GM19455 (cell line): ENCODE measurements at regions not wholly inside any gene's neighbourhood (a gene's known extent, or its start where the extent isn't known, plus 50 kb on each side); places are given as distances from the start of the nearest gene placed in this dataset.
"Not testable (repeated sequence)": the region's sequence is repeated elsewhere in the genome, so short reads cannot be mapped to it uniquely, and the experiment has no call there.

Experiments
- ATAC-seq: cut with Tn5 transposase; IDR thresholded peaks from one replicate; pipeline ENCODE4 v1.9.1; 2021; ENCODE audit not compliant: unreplicated experiment

DNA sequence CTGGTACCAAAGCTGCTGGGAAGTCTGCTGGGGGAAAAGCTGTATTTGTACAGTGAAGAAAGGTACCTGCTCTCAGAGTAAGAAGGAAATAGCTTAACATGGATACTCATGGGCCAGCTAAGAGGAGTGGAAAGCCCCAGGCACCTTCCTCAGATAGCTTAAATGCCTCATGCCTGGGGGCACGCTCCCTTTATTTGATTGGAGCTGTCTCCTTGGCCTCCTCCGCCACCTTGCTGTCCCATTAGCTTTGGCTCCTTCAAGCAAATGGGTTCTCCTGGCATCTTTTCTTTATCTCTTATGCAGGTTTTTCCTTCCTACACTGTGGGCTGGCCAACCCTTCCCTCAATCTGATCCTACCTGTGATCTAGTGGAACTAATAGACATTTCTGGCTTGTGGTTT, 318.5 kb downstream of the SH2D4B start:
- no peak for ATAC-seq

DNA sequence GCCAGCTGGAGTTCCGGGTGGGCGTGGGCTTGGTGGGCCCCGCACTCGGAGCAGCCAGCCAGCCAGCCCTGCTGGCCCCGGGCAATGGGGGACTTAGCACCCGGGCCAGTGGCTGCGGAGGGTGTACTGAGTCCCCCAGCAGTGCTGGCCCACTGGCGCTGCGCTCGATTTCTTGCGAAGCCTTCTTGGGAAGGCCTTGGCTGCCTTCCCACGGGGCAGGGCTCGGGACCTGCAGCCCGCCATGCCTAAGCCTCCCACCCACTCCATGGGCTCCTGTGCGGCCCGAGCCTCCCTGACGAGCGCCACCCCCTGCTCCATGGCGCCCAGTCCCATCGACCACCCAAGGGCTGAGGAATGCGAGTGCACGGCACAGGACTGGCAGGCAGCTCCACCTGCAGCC, 321.6 kb downstream of the SH2D4B start:
- ATAC-seq, result not testable (repeated sequence)

- no peak for ATAC-seq
Observed at GRCh38 chr10:80860719-80861118, 323.0 kb downstream of the SH2D4B start.

GRCh38 chr10:80861882-80862281, 324.2 kb downstream of the SH2D4B start:
- ATAC-seq, result no peak

- ATAC-seq, result peak; percentile 86
Observed at GRCh38 chr10:80870282-80870681, 332.6 kb downstream of the SH2D4B start.

- peak; percentile 67 for ATAC-seq
Observed at GRCh38 chr10:80871083-80871482, 333.4 kb downstream of the SH2D4B start.

GRCh38 chr10:80878330-80878729, 340.6 kb downstream of the SH2D4B start:
- ATAC-seq, result no peak

DNA sequence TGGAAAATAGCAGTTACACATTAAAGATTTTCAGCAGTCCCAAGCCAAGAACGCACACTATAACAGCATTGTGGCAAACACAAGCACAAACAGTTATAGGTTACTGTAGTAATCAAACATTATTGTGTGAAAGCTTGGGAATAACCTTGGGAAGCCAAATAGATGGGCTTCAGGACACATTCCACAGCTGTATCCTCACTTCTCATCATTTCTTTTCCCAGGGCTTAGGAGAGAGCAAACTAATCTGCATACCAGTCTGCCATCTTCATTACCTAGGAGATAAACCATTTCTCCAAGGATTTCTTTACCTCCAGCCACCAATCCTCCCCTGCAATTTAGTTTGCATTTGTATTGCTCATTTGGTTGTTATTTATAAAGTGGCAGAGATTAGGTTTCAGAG, 352.4 kb downstream of the SH2D4B start:
- ATAC-seq, result no peak

DNA sequence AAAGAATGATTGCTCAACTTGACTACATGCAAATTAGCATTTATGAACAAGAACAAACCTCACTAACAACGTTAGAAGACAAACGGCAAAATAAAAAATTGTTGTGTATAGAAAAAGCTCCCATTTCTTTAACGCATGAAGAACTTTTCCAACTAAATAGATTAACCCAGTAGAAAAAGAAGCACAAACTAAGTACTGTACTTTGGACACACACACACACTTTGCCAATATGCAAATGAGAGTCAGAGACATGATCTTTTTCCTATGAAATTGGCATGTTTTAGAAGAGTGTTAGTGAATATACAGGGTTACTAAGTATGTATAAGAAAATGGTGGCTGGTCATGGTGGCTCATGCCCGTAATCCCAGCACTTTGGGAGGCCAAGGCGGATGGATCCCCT, 355.6 kb downstream of the SH2D4B start:
- no peak for ATAC-seq

DNA sequence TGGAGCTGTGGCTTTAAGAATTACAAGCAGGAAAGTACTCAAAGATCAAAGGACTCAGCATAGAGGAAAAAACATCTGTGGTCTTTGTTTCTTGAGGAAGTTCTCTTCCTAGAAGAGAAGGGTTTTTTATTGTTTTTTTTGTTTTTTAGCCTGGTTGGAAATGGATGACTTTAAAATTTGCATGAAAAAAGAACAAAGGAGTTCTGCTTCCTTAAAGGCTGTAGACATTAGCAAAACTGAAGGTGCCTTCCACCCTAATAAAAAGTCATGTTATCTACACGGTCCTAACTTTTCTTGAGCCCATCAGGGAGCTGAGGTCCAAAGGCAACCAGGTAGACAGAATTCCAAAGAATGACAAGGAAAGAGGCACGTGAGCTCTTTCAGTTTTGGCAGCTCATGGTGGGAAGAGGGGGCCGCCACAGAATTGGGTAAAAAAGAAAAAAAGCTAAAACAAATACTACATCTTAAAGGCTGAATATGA, 356.6 kb downstream of the SH2D4B start:
- no peak for ATAC-seq

- ATAC-seq, result no peak
Observed at GRCh38 chr10:80894797-80895467, 357.2 kb downstream of the SH2D4B start.

GRCh38 chr10:80896076-80896475, 358.4 kb downstream of the SH2D4B start:
- ATAC-seq, result no peak

DNA sequence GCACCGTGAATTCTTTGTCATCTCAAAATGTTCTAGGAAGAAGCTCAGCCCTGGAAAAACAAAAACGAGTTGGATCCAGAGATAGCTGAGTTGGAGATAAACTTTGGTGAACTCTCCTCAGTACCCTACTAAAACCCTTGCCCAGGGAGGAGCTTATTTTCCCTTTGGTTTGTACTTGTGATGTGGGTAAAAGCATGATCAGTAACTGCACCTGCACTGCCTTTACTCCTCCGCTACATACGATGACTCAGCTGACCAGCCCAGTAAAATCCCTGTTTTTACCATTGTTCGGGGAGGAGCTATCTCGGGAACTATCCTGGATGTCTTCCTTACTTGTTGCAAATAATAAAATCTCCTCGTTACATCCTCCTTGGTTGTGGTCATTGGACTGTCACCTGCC, 359.3 kb downstream of the SH2D4B start:
- no peak for ATAC-seq

DNA sequence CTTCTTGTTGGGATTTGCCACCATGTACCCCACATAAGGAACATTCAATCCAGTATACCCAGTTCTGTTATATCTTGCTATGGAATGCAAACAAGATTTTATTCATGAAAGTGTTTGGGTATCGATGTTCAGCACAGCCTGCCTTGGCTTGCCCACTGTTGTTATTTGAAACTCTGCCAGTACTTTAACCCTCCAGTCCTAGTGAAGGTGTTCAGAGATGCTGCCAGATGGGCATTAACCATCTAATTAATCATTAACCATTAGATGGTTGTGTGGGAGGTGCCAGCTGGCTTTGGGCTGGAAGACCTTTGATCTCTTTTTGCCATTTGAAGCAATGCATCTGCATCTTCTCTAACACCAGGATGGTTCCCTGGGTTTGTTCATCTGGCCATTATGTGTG, 363.0 kb downstream of the SH2D4B start:
- ATAC-seq, result no peak

DNA sequence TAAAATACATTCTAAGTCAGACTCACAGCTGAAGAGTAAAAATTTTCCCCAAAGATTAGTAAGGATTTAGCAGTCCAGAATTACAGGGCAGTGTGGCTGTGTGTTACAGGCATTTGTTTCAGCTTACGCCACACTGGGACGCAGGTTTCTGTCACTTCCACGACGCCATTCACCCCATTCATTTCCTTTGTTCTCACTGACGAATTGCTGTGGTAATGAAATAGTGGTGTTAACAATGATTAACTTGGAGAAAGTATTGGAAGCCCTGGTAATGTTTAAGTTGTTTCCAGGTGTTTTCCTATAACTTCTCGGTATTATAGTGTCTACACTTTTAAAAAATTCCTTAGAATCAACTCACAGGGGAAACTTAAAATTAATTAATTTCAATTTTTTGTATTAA, 370.9 kb downstream of the SH2D4B start:
- no peak for ATAC-seq

DNA sequence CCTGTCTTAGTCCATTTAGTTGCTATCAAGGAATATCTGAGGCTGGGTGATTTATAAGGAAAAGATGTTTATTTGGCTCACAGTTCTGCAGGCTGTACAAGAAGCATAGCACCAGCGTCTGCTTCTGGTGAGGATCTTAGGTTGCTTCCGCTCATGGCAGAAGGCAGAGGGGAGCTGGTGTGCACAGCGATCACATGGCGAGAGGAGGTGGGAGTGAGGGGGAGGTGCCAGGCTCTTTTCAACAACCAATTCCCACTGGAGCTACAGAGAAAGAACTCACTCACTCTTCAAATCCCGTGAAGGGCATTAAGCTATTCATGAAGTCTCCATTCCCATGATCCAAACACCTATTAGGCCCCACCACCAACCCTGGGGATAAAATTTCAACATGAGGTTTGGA, 371.6 kb downstream of the SH2D4B start:
- no peak for ATAC-seq

- ATAC-seq, result no peak
Observed at GRCh38 chr10:80917636-80918035, 379.9 kb downstream of the SH2D4B start.

DNA sequence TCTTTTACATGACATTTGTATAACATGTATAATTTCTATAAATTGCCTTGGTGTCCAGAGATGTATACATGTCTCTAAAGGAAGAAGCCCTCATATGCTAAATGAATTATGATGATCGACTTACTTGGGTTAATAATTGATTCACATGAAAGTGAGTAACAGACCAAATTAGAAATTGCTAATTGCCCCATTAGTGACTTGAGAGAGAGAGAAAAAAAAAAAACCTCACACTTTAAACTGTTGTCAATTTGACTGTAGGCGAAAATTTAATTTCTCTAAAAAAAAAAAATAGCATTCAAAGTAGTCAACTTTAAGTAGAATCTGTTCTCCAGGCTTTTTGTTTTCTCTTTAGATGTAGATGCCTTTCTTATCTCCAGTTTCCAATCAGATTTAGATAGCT, 383.3 kb downstream of the SH2D4B start:
- no peak for ATAC-seq

- ATAC-seq, result peak; percentile 53
Observed at GRCh38 chr10:80924063-80924952, 386.6 kb downstream of the SH2D4B start.

- no peak for ATAC-seq
Observed at GRCh38 chr10:80927419-80928078, 389.8 kb downstream of the SH2D4B start.

- no peak for ATAC-seq
Observed at GRCh38 chr10:80938903-80939302, 401.2 kb downstream of the SH2D4B start.
